ENCODE measurements at regions not wholly inside any gene's neighbourhood (a gene's known extent, or its start where the extent isn't known, plus 50 kb on each side); places are given as distances from the start of the nearest gene placed in this dataset.

DNA sequence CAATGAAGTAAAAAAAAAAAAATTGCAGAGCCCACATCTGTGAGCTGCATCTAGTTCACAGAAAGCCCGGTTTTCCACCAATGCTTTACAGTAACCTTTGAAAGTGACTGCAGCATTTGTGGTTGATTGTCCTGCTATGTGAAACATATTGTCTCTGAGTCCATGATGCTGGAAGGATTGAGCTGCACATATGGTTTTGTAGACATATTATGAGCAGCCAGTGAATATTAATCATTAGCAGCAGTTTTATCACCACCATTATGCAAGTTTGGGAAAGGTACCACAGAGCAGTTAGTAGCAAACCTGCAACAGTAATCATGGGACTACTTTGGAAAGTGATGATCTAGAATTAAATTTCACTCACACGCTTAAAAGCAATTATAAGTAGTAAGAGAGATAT, 151.5 kb upstream of the PRICKLE1 start:
- Mint-ChIP-seq H3K9me3 (peaks cover 2 to 11% (median 5%) of the 10 kb centered on the region in 7 donors), H3K4me3 (no peak overlapping the region), H3K27ac (no peak overlapping the region), H3K36me3 (no peaks in the 10 kb centered on the region), H3K27me3 (ENCODE audit: low read depth in 3 of 3) (no peaks in the 10 kb centered on the region), H3K4me1 (no peaks in the 10 kb centered on the region)
- H3K4me1 ChIP-seq (ENCODE audit: control insufficient read depth in 1 of 2, insufficient read depth in 2 of 2, low read length in 2 of 2): no peaks in the 10 kb centered on the region
- no peak overlapping the region for H3K4me2 ChIP-seq (replicated peaks; ENCODE audit: extremely low read depth, low read length, poor library complexity, severe bottlenecking)
- H3K27me3 ChIP-seq (ENCODE audit: control insufficient read depth in 2 of 2, insufficient read depth in 2 of 2, low read length in 2 of 2): no peaks in the 10 kb centered on the region
- no peak for DNase-seq
- WGBS (ENCODE audit: insufficient coverage): 100% methylated on average over 1 of the region's 2 CpGs
- no peak overlapping the region for H3K4me3 ChIP-seq (replicated peaks in 1 of 3; ENCODE audit: low read depth in 2 of 3, low read length in 3 of 3)
- peaks cover 5 to 7% of the 10 kb centered on the region in 2 donors for H3K9me3 ChIP-seq (replicated peaks in 1 of 2; ENCODE audit: control insufficient read depth in 1 of 2, insufficient read depth in 1 of 2, low read length in 2 of 2)
- H3K79me2 ChIP-seq (ENCODE audit: insufficient read depth, low read length): no peaks in the 10 kb centered on the region
- no peaks in the 10 kb centered on the region for H3K36me3 ChIP-seq (replicated peaks in 1 of 2; ENCODE audit: control insufficient read depth in 1 of 2, insufficient read depth in 2 of 2, low read length in 2 of 2)
- intact Hi-C loops (cut with micrococcal nuclease): no loop called here
- no peak overlapping the region for H3K27ac ChIP-seq (ENCODE audit: low read depth in 1 of 2, low read length in 2 of 2)
- no peak overlapping the region for H2AFZ ChIP-seq (ENCODE audit: insufficient read depth, low read depth, low read length, poor library complexity, severe bottlenecking)
- TF ChIP-seq, protein P1, sequence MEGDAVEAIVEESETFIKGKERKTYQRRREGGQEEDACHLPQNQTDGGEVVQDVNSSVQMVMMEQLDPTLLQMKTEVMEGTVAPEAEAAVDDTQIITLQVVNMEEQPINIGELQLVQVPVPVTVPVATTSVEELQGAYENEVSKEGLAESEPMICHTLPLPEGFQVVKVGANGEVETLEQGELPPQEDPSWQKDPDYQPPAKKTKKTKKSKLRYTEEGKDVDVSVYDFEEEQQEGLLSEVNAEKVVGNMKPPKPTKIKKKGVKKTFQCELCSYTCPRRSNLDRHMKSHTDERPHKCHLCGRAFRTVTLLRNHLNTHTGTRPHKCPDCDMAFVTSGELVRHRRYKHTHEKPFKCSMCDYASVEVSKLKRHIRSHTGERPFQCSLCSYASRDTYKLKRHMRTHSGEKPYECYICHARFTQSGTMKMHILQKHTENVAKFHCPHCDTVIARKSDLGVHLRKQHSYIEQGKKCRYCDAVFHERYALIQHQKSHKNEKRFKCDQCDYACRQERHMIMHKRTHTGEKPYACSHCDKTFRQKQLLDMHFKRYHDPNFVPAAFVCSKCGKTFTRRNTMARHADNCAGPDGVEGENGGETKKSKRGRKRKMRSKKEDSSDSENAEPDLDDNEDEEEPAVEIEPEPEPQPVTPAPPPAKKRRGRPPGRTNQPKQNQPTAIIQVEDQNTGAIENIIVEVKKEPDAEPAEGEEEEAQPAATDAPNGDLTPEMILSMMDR (IDR thresholded peaks at IDR 0.05): no peak
- H4K20me1 ChIP-seq (ENCODE audit: insufficient read depth, low read length): no peaks in the 10 kb centered on the region
- no peak overlapping the region for H3K9ac ChIP-seq (ENCODE audit: insufficient read depth, low read length, poor library complexity, severe bottlenecking)

DNA sequence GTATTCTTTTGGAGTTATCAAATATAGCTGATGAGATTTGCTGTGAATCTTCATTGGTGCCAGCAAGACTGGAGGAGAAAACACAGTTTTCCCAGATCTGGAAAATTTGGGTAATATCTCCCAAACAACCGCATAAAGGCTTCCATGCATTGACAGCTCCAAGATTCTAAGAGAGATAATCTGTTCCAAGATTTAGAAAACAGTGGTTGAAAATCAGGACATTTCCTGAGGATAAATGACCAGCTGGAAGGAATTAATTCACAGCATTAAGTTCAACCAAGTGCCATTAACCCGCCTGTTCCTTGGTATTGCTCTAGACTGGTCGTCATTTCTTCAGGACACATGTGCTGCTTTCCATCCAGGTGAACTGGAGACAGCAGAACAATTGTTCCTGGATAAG, 147.9 kb upstream of the PRICKLE1 start:
- no peak overlapping the region for H3K27ac Mint-ChIP-seq
- Histone ChIP-seq H3K27ac (ENCODE audit: low read depth in 1 of 2, low read length in 2 of 2) (no peak overlapping the region), H3K9me3 (replicated peaks in 1 of 2; ENCODE audit: control insufficient read depth in 1 of 2, insufficient read depth in 1 of 2, low read length in 2 of 2) (peaks cover 0 to 1% of the 10 kb centered on the region in 2 donors), H3K4me3 (replicated peaks in 1 of 3; ENCODE audit: low read depth in 2 of 3, low read length in 3 of 3) (no peak overlapping the region), H3K4me1 (ENCODE audit: control insufficient read depth in 1 of 2, insufficient read depth in 2 of 2, low read length in 2 of 2) (no peaks in the 10 kb centered on the region), H3K27me3 (ENCODE audit: control insufficient read depth in 2 of 2, insufficient read depth in 2 of 2, low read length in 2 of 2) (no peaks in the 10 kb centered on the region), H3K4me2 (replicated peaks; ENCODE audit: extremely low read depth, low read length, poor library complexity, severe bottlenecking) (no peak overlapping the region), H3K79me2 (ENCODE audit: insufficient read depth, low read length) (no peaks in the 10 kb centered on the region), H3K36me3 (replicated peaks in 1 of 2; ENCODE audit: control insufficient read depth in 1 of 2, insufficient read depth in 2 of 2, low read length in 2 of 2) (no peaks in the 10 kb centered on the region), H4K20me1 (ENCODE audit: insufficient read depth, low read length) (no peaks in the 10 kb centered on the region), H2AFZ (ENCODE audit: insufficient read depth, low read depth, low read length, poor library complexity, severe bottlenecking) (no peak overlapping the region), H3K9ac (ENCODE audit: insufficient read depth, low read length, poor library complexity, severe bottlenecking) (no peak overlapping the region)
- peaks cover 0 to 2% (median 0%) of the 10 kb centered on the region in 3 donors for H3K27me3 Mint-ChIP-seq (ENCODE audit: low read depth in 3 of 3)
- H3K4me1 Mint-ChIP-seq: no peaks in the 10 kb centered on the region
- TF ChIP-seq, protein P1 (IDR thresholded peaks at IDR 0.05): no peak
- H3K9me3 Mint-ChIP-seq: peaks cover 0 to 5% (median 2%) of the 10 kb centered on the region in 7 donors
- H3K36me3 Mint-ChIP-seq: no peaks in the 10 kb centered on the region
- no peak for DNase-seq
- WGBS (ENCODE audit: insufficient coverage): 86% methylated on average over 1 of the region's 3 CpGs
- intact Hi-C loops (cut with micrococcal nuclease): no loop called here
- no peak overlapping the region for H3K4me3 Mint-ChIP-seq
